ENCODE measurements at regions not wholly inside any gene's neighbourhood (a gene's known extent, or its start where the extent isn't known, plus 50 kb on each side); places are given as distances from the start of the nearest gene placed in this dataset.

GRCh38 chr22:49642331-49642730 is 185.3 kb downstream of the BRD1 start:
- in situ Hi-C loops (cut with MboI; ENCODE audit: low sequenced_read_pairs): no loop called here

- in situ Hi-C loops (cut with MboI; ENCODE audit: low sequenced_read_pairs): no loop called here
Observed at GRCh38 chr22:49641770-49642313, 185.8 kb downstream of the BRD1 start.

- in situ Hi-C loops (cut with MboI; ENCODE audit: low sequenced_read_pairs): no loop called here
Observed at GRCh38 chr22:49640366-49641095, 187.1 kb downstream of the BRD1 start.

GRCh38 chr22:49639956-49640355 is 187.7 kb downstream of the BRD1 start:
- in situ Hi-C loops (cut with MboI; ENCODE audit: low sequenced_read_pairs): no loop called here

GRCh38 chr22:49638788-49639187 is 188.9 kb downstream of the BRD1 start:
- in situ Hi-C loops (cut with MboI; ENCODE audit: low sequenced_read_pairs): no loop called here

GRCh38 chr22:49638001-49638400 is 189.7 kb downstream of the BRD1 start:
- in situ Hi-C loops (cut with MboI; ENCODE audit: low sequenced_read_pairs): no loop called here

GRCh38 chr22:49637255-49637760 is 190.4 kb downstream of the BRD1 start:
- in situ Hi-C loops (cut with MboI; ENCODE audit: low sequenced_read_pairs): no loop called here

GRCh38 chr22:49636649-49637048 is 191.0 kb downstream of the BRD1 start:
- in situ Hi-C loops (cut with MboI; ENCODE audit: low sequenced_read_pairs): no loop called here

GRCh38 chr22:49636214-49636613 is 191.5 kb downstream of the BRD1 start:
- in situ Hi-C loops (cut with MboI; ENCODE audit: low sequenced_read_pairs): no loop called here

- in situ Hi-C loops (cut with MboI; ENCODE audit: low sequenced_read_pairs): no loop called here
Observed at GRCh38 chr22:49634006-49634772, 193.5 kb downstream of the BRD1 start.

- in situ Hi-C loops (cut with MboI; ENCODE audit: low sequenced_read_pairs): no loop called here
Observed at GRCh38 chr22:49633010-49633324, 194.7 kb downstream of the BRD1 start.

GRCh38 chr22:49632199-49633009 is 195.3 kb downstream of the BRD1 start:
- in situ Hi-C loops (cut with MboI; ENCODE audit: low sequenced_read_pairs): no loop called here

- in situ Hi-C loops (cut with MboI; ENCODE audit: low sequenced_read_pairs): no loop called here
Observed at GRCh38 chr22:49630448-49630946, 197.2 kb downstream of the BRD1 start.

- in situ Hi-C loops (cut with MboI; ENCODE audit: low sequenced_read_pairs): no loop called here
Observed at GRCh38 chr22:49629586-49630447, 197.9 kb downstream of the BRD1 start.

GRCh38 chr22:49629261-49629570 is 198.5 kb downstream of the BRD1 start:
- in situ Hi-C loops (cut with MboI; ENCODE audit: low sequenced_read_pairs): no loop called here

GRCh38 chr22:49628391-49629260 is 199.0 kb downstream of the BRD1 start:
- in situ Hi-C loops (cut with MboI; ENCODE audit: low sequenced_read_pairs): no loop called here

GRCh38 chr22:49627217-49628181 is 200.2 kb downstream of the BRD1 start:
- in situ Hi-C loops (cut with MboI; ENCODE audit: low sequenced_read_pairs): no loop called here
